ENCODE measurements at regions not wholly inside any gene's neighbourhood (a gene's known extent, or its start where the extent isn't known, plus 50 kb on each side); places are given as distances from the start of the nearest gene placed in this dataset.

- Histone ChIP-seq H3K4me3 (replicated peaks in 1 of 3; ENCODE audit: insufficient read depth in 1 of 3, low read depth in 1 of 3, low read length in 3 of 3) (no peak overlapping the region), H3K4me1 (ENCODE audit: control insufficient read depth, extremely low read depth, insufficient read depth, low read length) (peaks cover 5% of the 10 kb centered on the region), H3K9ac (replicated peaks; ENCODE audit: extremely low read depth, insufficient read depth, low read length) (no peak overlapping the region), H2AFZ (ENCODE audit: low read depth, low read length) (no peak overlapping the region), H3K9me3 (replicated peaks; ENCODE audit: control insufficient read depth, insufficient read depth, low read length) (no peaks in the 10 kb centered on the region), H4K20me1 (replicated peaks; ENCODE audit: control insufficient read depth, extremely low read depth, insufficient read depth, low read length) (no peaks in the 10 kb centered on the region), H3K4me2 (ENCODE audit: insufficient read depth, low read length) (no peak overlapping the region), H3K79me2 (ENCODE audit: control insufficient read depth, insufficient read depth, low read length) (no peaks in the 10 kb centered on the region), H3K9me1 (replicated peaks; ENCODE audit: control insufficient read depth, extremely low read depth, insufficient read depth, low read length) (no peaks in the 10 kb centered on the region), H3K36me3 (ENCODE audit: control insufficient read depth in 2 of 2, extremely low read depth in 1 of 2, insufficient read depth in 2 of 2, low read length in 2 of 2) (no peaks in the 10 kb centered on the region), H3K27me3 (ENCODE audit: control insufficient read depth in 2 of 2, insufficient read depth in 2 of 2, low read length in 2 of 2) (no peaks in the 10 kb centered on the region), H3K27ac (ENCODE audit: insufficient read depth, low read depth, low read length) (no peak overlapping the region)
- intact Hi-C loops (cut with micrococcal nuclease) (loop anchor here (5.0 kb wide), 1 partner anchor 50 kb away; no protein-coding TSS in a partner anchor), dilution Hi-C loops (cut with MboI; ENCODE audit: extremely low pct_ligation_motif_present, low sequenced_read_pairs) (no loop called here)
- no peak for DNase-seq (ENCODE audit: low read depth, low spot score)
- ChIA-PET POLR2A (interaction anchor here (0.6 kb wide), 1 partner anchor 1560 kb away, joined by 4 read pairs; no protein-coding TSS in a partner anchor), CTCF (no interaction called here)
- no peak for TF ChIP-seq EZH2 (IDR thresholded peaks at IDR 0.05; ENCODE audit: borderline replicate concordance, low read depth, low read length, severe bottlenecking)
- TF ChIP-seq, protein P1, sequence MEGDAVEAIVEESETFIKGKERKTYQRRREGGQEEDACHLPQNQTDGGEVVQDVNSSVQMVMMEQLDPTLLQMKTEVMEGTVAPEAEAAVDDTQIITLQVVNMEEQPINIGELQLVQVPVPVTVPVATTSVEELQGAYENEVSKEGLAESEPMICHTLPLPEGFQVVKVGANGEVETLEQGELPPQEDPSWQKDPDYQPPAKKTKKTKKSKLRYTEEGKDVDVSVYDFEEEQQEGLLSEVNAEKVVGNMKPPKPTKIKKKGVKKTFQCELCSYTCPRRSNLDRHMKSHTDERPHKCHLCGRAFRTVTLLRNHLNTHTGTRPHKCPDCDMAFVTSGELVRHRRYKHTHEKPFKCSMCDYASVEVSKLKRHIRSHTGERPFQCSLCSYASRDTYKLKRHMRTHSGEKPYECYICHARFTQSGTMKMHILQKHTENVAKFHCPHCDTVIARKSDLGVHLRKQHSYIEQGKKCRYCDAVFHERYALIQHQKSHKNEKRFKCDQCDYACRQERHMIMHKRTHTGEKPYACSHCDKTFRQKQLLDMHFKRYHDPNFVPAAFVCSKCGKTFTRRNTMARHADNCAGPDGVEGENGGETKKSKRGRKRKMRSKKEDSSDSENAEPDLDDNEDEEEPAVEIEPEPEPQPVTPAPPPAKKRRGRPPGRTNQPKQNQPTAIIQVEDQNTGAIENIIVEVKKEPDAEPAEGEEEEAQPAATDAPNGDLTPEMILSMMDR (IDR thresholded peaks at IDR 0.05; ENCODE audit: extremely low read depth in 1 of 2, insufficient read depth in 1 of 2, low read depth in 1 of 2, low read length in 2 of 2), result no peak
- no peak for TF ChIP-seq POLR2A (IDR thresholded peaks at IDR 0.05; ENCODE audit: low read depth, low read length)
- TF ChIP-seq GATA2 (IDR thresholded peaks at IDR 0.05; ENCODE audit: insufficient read depth, insufficient read length, low read depth, low read length), result no peak
- TF ChIP-seq POLR2AphosphoS5 (IDR thresholded peaks at IDR 0.05; ENCODE audit: insufficient read depth, low read depth, low read length), result no peak
- TF ChIP-seq FOS (IDR thresholded peaks at IDR 0.05; ENCODE audit: borderline replicate concordance, insufficient read depth, low read length), result no peak
- TF ChIP-seq MYC (IDR thresholded peaks at IDR 0.05; ENCODE audit: low read depth, low read length), result no peak
- TF ChIP-seq JUN (IDR thresholded peaks at IDR 0.05; ENCODE audit: borderline replicate concordance, insufficient read depth, insufficient read length, low read depth), result no peak
- TF ChIP-seq, protein P2, sequence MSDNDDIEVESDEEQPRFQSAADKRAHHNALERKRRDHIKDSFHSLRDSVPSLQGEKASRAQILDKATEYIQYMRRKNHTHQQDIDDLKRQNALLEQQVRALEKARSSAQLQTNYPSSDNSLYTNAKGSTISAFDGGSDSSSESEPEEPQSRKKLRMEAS (IDR thresholded peaks at IDR 0.05; ENCODE audit: insufficient read depth, insufficient read length), result no peak
- no peak for FAIRE-seq
- BruUV-seq (replicated peaks), result no TSS peak
Observed at GRCh38 chr12:86662464-86662863, 406.3 kb upstream of the MGAT4C start.

Data from endothelial cell of umbilical vein (primary cell).